HL-60 (cell line): ENCODE measurements at regions not wholly inside any gene's neighbourhood (a gene's known extent, or its start where the extent isn't known, plus 50 kb on each side); places are given as distances from the start of the nearest gene placed in this dataset.

Experiments
- GABPA ChIP-seq: IDR thresholded peaks from 2 replicates; pipeline ENCODE4 v1.6.1; 2012; ENCODE audit warnings: low read depth
- POLR2AphosphoS5 ChIP-seq: IDR thresholded peaks from 2 replicates; pipeline ENCODE4 v1.6.1; 2012; ENCODE audit warnings: low read depth
- TF ChIP-seq, protein P1 (sequence below): IDR thresholded peaks from one replicate; pipeline ENCODE4 v1.5.1; 2011; ENCODE audit warnings: low read length, control low read depth, inconsistent platforms; ENCODE audit not compliant: insufficient read depth

DNA sequence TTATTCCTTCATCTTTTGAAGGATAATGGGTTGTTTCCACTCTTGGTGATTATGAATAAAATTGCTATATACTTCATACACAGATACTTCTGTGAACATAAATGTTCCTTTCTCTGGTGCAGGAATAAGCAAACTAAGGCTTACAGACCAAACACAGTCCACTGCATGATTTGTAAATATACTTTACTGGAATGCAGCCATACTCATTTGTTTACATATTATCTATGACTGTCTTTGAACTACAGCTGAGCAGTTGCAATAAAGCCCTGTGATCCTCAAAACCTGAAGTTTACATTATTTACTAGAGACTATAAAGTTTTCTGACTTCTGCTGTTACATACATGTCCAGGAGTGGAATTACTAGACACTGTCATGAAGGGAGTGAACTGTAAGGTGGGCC lies 381.0 kb upstream of the CNTNAP5 start:
- TF ChIP-seq, protein P1, sequence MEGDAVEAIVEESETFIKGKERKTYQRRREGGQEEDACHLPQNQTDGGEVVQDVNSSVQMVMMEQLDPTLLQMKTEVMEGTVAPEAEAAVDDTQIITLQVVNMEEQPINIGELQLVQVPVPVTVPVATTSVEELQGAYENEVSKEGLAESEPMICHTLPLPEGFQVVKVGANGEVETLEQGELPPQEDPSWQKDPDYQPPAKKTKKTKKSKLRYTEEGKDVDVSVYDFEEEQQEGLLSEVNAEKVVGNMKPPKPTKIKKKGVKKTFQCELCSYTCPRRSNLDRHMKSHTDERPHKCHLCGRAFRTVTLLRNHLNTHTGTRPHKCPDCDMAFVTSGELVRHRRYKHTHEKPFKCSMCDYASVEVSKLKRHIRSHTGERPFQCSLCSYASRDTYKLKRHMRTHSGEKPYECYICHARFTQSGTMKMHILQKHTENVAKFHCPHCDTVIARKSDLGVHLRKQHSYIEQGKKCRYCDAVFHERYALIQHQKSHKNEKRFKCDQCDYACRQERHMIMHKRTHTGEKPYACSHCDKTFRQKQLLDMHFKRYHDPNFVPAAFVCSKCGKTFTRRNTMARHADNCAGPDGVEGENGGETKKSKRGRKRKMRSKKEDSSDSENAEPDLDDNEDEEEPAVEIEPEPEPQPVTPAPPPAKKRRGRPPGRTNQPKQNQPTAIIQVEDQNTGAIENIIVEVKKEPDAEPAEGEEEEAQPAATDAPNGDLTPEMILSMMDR: no peak
- TF ChIP-seq GABPA (no peak), POLR2AphosphoS5 (no peak)
